SK-N-SH treated with all-trans-retinoic acid at 6 μM for 48 hours (cell line): ENCODE measurements at regions not wholly inside any gene's neighbourhood (a gene's known extent, or its start where the extent isn't known, plus 50 kb on each side); places are given as distances from the start of the nearest gene placed in this dataset.

Experiments
- BACH2 ChIP-seq: fragments of 250-450 bp; sonication (Bioruptor Pico); IDR thresholded peaks from 2 replicates; pipeline ENCODE4 v1.9.0; 2021; ENCODE audit warnings: mild to moderate bottlenecking, borderline replicate concordance
- ZNF565 ChIP-seq: fragments of 450-650 bp; formaldehyde crosslinking; conservative IDR thresholded peaks from 2 replicates; pipeline ENCODE4 v1.5.0; 2020; ENCODE audit warnings: low read depth, mild to moderate bottlenecking, moderate library complexity

DNA sequence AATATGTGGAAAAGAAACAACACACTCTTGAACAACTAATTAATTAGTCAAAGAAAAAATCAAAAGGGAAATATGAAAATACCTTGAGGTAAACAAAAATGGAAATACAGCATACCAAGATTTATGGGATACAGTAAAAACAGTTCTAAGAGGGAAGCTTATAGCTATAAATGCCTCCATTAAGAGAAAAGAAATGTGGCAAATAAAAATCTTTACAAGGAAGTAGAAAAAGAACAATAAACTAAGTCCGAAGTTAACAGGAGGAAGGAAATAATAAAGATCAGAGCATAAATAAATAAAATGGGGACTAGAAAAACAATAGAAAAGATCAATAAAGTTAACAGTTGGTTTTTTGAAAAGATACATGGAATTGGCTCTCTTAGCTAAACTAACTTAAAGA lies 267.8 kb upstream of the NRP1 start:
- TF ChIP-seq BACH2 (CRISPR knock-in tag) (no peak), ZNF565 (CRISPR knock-in tag) (no peak)
